Left lung (tissue), 4 donors: ENCODE measurements at regions not wholly inside any gene's neighbourhood (a gene's known extent, or its start where the extent isn't known, plus 50 kb on each side); places are given as distances from the start of the nearest gene placed in this dataset.

Experiments
- ATAC-seq: fragments of 200-7000 bp; cut with Tn5 transposase; one replicate; pipeline ENCODE4 v1.9.1; 2020; ENCODE audit warnings: moderate library complexity
- DNase-seq, 4 donors: peaks; one replicate each; pipeline ENCODE4 v3.0.0-alpha.2; 2013 to 2020
- H3K27ac ChIP-seq, 2 donors: fragments of 200-600 bp; sonication (generic) in 1 of 2; one replicate each; pipeline versions ENCODE4 v1.5.0 to v1.8.0; 2020 to 2021
- H3K27me3 ChIP-seq, 2 donors: fragments of 200-600 bp; sonication (generic) in 1 of 2; one replicate each; pipeline versions ENCODE4 v1.5.0 to v1.8.0; 2020 to 2021
- H3K36me3 ChIP-seq, 2 donors: fragments of 200-600 bp; sonication (generic) in 1 of 2; one replicate each; pipeline versions ENCODE4 v1.5.0 to v1.8.0; 2020 to 2021
- H3K4me1 ChIP-seq, 2 donors: fragments of 200-600 bp; one replicate each; pipeline ENCODE4 v1.8.0; 2021
- H3K4me3 ChIP-seq, 2 donors: fragments of 200-600 bp; sonication (generic) in 1 of 2; one replicate each; pipeline versions ENCODE4 v1.5.0 to v1.8.0; 2020 to 2021; ENCODE audit warnings: mild to moderate bottlenecking in 1 of 2
- H3K9me3 ChIP-seq, 2 donors: fragments of 200-600 bp; sonication (generic) in 1 of 2; one replicate each; pipeline versions ENCODE4 v1.5.0 to v1.8.0; 2020 to 2021
- intact Hi-C, 2 donors: fragments of 100-400 bp; cut with DNase I; formaldehyde crosslinking; loops; one replicate each; pipeline versions ENCODE4 v1.11.2 to v1.14.2; 2022
- TF ChIP-seq, protein P1 (sequence below), 2 donors: fragments of 200-600 bp; sonication (generic) in 1 of 2; IDR thresholded peaks; one replicate each; pipeline versions ENCODE4 v1.5.0 to v1.8.0; 2021; ENCODE audit warnings: antibody characterized with exemption in 2 of 2
- donor health status: DM: no; HTN: yes; CAD: no.
- donor health status: DM: no; HTN: no; CAD: no.

DNA sequence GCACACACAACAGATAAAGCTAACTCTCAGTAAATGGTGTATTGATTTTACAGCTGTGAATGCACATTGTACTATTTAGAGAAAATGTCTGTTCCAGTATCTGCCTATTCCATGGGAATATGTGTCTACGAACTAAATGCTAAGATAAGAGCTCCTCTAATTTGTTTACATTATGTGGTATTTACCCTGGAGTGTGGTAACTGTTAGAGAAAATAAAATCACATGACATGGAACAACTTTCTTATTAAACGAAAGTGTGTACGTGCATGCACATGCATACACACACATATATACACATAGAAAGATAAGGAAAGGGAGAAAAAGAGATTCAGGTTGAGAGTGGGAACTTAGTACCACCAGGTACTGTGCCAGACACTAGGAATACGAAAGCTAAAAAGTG lies 1151.7 kb upstream of the TENM4 start:
- intact Hi-C loops, result no loop called here
- ATAC-seq (no peak), DNase-seq (no peak)
- Histone ChIP-seq H3K36me3 (no peaks in the 10 kb centered on the region), H3K4me3 (no peak overlapping the region), H3K9me3 (no peaks in the 10 kb centered on the region), H3K4me1 (no peaks in the 10 kb centered on the region), H3K27ac (no peak overlapping the region), H3K27me3 (no peaks in the 10 kb centered on the region)
- TF ChIP-seq, protein P1, sequence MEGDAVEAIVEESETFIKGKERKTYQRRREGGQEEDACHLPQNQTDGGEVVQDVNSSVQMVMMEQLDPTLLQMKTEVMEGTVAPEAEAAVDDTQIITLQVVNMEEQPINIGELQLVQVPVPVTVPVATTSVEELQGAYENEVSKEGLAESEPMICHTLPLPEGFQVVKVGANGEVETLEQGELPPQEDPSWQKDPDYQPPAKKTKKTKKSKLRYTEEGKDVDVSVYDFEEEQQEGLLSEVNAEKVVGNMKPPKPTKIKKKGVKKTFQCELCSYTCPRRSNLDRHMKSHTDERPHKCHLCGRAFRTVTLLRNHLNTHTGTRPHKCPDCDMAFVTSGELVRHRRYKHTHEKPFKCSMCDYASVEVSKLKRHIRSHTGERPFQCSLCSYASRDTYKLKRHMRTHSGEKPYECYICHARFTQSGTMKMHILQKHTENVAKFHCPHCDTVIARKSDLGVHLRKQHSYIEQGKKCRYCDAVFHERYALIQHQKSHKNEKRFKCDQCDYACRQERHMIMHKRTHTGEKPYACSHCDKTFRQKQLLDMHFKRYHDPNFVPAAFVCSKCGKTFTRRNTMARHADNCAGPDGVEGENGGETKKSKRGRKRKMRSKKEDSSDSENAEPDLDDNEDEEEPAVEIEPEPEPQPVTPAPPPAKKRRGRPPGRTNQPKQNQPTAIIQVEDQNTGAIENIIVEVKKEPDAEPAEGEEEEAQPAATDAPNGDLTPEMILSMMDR (IDR thresholded peaks at IDR 0.05), result no peak

- DNase-seq (no peak), ATAC-seq (no peak)
- Histone ChIP-seq H3K36me3 (no peaks in the 10 kb centered on the region), H3K27me3 (no peaks in the 10 kb centered on the region), H3K4me1 (no peaks in the 10 kb centered on the region), H3K4me3 (no peak overlapping the region), H3K9me3 (no peaks in the 10 kb centered on the region), H3K27ac (no peak overlapping the region)
- TF ChIP-seq, protein P1 (IDR thresholded peaks at IDR 0.05), result no peak
- intact Hi-C loops, result no loop called here
Observed at GRCh38 chr11:80587906-80588305, 1147.1 kb upstream of the TENM4 start.

DNA sequence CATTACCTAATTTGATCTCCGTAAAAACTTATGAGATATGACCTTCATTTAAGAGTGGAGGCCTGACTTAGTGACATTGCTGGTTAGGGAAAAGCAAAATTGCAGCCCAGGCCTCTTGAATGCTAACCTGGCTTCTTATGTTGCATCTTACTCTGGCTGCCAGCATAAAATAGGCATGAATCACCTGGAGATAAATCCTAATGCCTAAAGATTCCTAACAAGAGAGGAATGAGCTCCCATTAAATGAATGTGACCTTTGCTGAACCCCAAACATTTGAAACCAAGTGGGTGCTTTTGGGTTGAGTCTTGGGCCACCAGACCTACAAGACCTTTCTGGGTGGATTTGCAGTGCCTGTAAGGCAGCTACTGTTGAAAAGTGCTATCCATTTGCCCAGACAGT lies 1145.6 kb upstream of the TENM4 start:
- intact Hi-C loops, result no loop called here

GRCh38 chr11:80584661-80585060 lies 1143.8 kb upstream of the TENM4 start:
- intact Hi-C loops, result no loop called here
- Histone ChIP-seq H3K9me3 (no peaks in the 10 kb centered on the region), H3K27me3 (no peaks in the 10 kb centered on the region), H3K4me3 (no peak overlapping the region), H3K27ac (no peak overlapping the region), H3K4me1 (no peaks in the 10 kb centered on the region), H3K36me3 (no peaks in the 10 kb centered on the region)
- TF ChIP-seq, protein P1 (IDR thresholded peaks at IDR 0.05), result no peak
- DNase-seq (no peak), ATAC-seq (no peak)

More for the DNA sequence above, 1145.6 kb upstream of the TENM4 start:
- Histone ChIP-seq H3K27me3 (no peaks in the 10 kb centered on the region), H3K9me3 (no peaks in the 10 kb centered on the region), H3K36me3 (no peaks in the 10 kb centered on the region), H3K4me3 (no peak overlapping the region), H3K4me1 (no peaks in the 10 kb centered on the region), H3K27ac (no peak overlapping the region)
- no peak for ATAC-seq
- DNase-seq, result no peak
- TF ChIP-seq, protein P1 (IDR thresholded peaks at IDR 0.05), result no peak

GRCh38 chr11:80569832-80570231 lies 1129.0 kb upstream of the TENM4 start:
- H3K9me3 ChIP-seq, result peaks cover 0 to 14% of the 10 kb centered on the region in 2 donors
- H3K4me3 ChIP-seq, result no peak overlapping the region
- no peaks in the 10 kb centered on the region for H3K4me1 ChIP-seq
- TF ChIP-seq, protein P1 (IDR thresholded peaks at IDR 0.05), result no peak
- no peaks in the 10 kb centered on the region for H3K27me3 ChIP-seq
- intact Hi-C loops, result no loop called here
- ATAC-seq (no peak), DNase-seq (no peak)
- H3K27ac ChIP-seq, result no peak overlapping the region
- H3K36me3 ChIP-seq, result no peaks in the 10 kb centered on the region
